H1 (cell line): ENCODE measurements at regions not wholly inside any gene's neighbourhood (a gene's known extent, or its start where the extent isn't known, plus 50 kb on each side); places are given as distances from the start of the nearest gene placed in this dataset.

Experiments used
- CTCF ChIA-PET: fragments of 300-600 bp; sonication (Branson Sonifier 250); formaldehyde crosslinking; loops from one replicate; lab custom pipeline; 2021; ENCODE audit not compliant: partially characterized antibody; lab: Charles Lee
- POLR2A ChIA-PET: fragments of 300-600 bp; sonication (Branson Sonifier 250); formaldehyde crosslinking; loops from one replicate; lab custom pipeline; 2021; ENCODE audit warnings: inconsistent platforms; ENCODE audit not compliant: partially characterized antibody; lab: Charles Lee
- DNase-seq, 2 experiments: peaks; one replicate each; pipeline versions ENCODE4 v3.0.0 to v3.0.0-alpha.2; 2010 to 2022; ENCODE audit warnings: low spot score in 2 of 2, low read depth in 1 of 2, mixed read lengths in 1 of 2
- FAIRE-seq: peaks from 2 replicates; lab custom pipeline; 2011; peaks lifted over from hg19 to GRCh38; lab: Jason Lieb, UNC
- H2AFZ ChIP-seq: 2 replicates; pipeline ENCODE4 v1.8.1; 2012; ENCODE audit warnings: low read length, inconsistent platforms
- H2AK5ac ChIP-seq: 2 replicates; pipeline ENCODE4 v1.6.1; 2013; ENCODE audit warnings: low read depth, low read length
- H2BK120ac ChIP-seq: replicated peaks from 2 replicates; pipeline ENCODE3; 2013; ENCODE audit warnings: low read depth, low read length, inconsistent platforms
- H2BK12ac ChIP-seq: 2 replicates; pipeline ENCODE4 v1.6.1; 2013; ENCODE audit warnings: low read depth, low read length
- H2BK15ac ChIP-seq: 2 replicates; pipeline ENCODE4 v1.6.1; 2013; ENCODE audit warnings: low read length
- H2BK20ac ChIP-seq: 2 replicates; pipeline ENCODE4 v1.6.1; 2013; ENCODE audit warnings: low read length
- H2BK5ac ChIP-seq: 2 replicates; pipeline ENCODE4 v1.6.1; 2013; ENCODE audit warnings: low read depth, low read length
- H3K14ac ChIP-seq: 2 replicates; pipeline ENCODE4 v1.6.1; 2013; ENCODE audit warnings: inconsistent platforms; ENCODE audit not compliant: insufficient read length
- H3K18ac ChIP-seq: 2 replicates; pipeline ENCODE4 v1.6.1; 2013; ENCODE audit warnings: low read length; ENCODE audit errors: extremely low read depth
- H3K23ac ChIP-seq: 2 replicates; pipeline ENCODE4 v1.6.1; 2013; ENCODE audit warnings: inconsistent platforms; ENCODE audit not compliant: insufficient read length
- H3K23me2 ChIP-seq: 2 replicates; pipeline ENCODE4 v1.6.1; 2013; ENCODE audit warnings: low read depth, low read length
- H3K27ac ChIP-seq: 2 replicates; pipeline ENCODE4 v1.6.1; 2011; ENCODE audit warnings: low read depth, low read length, inconsistent platforms
- H3K27me3 ChIP-seq, 4 experiments: replicated peaks in 1 of 4; 1 replicate in 1 of 4; 2 replicates in 3 of 4; pipeline versions ENCODE4 v1.6.1 to v1.8.1; 2011 to 2013; ENCODE audit warnings: low read length in 3 of 4, mild to moderate bottlenecking in 3 of 4, inconsistent platforms in 2 of 4, mixed read lengths in 2 of 4, moderate library complexity in 1 of 4; ENCODE audit not compliant: control insufficient read depth in 3 of 4, insufficient read depth in 3 of 4; ENCODE audit errors: extremely low read depth in 1 of 4
- H3K36me3 ChIP-seq, 4 experiments: 2 replicates each; pipeline versions ENCODE4 v1.6.1 to v1.8.1; 2011 to 2013; ENCODE audit warnings: mild to moderate bottlenecking in 4 of 4, low read length in 3 of 4, moderate library complexity in 2 of 4, control low read depth in 1 of 4, inconsistent platforms in 1 of 4; ENCODE audit not compliant: insufficient read depth in 4 of 4, control insufficient read depth in 2 of 4
- H3K4ac ChIP-seq: replicated peaks from 2 replicates; pipeline ENCODE3; 2013; ENCODE audit warnings: low read length, low read depth, mixed read lengths, inconsistent platforms; ENCODE audit not compliant: insufficient read length
- H3K4me1 ChIP-seq, 4 experiments: replicated peaks in 1 of 4; 1 replicate in 1 of 4; 2 replicates in 3 of 4; pipeline versions ENCODE4 v1.6.1 to v1.8.1; 2011 to 2013; ENCODE audit warnings: low read length in 3 of 4, inconsistent platforms in 2 of 4, mixed read lengths in 1 of 4; ENCODE audit not compliant: insufficient read depth in 4 of 4, control insufficient read depth in 3 of 4
- H3K4me2 ChIP-seq, 2 experiments: 2 replicates each; pipeline versions ENCODE4 v1.6.1 to v1.8.1; 2011 to 2013; ENCODE audit warnings: low read depth in 2 of 2, low read length in 2 of 2, control low read depth in 1 of 2, inconsistent platforms in 1 of 2, mild to moderate bottlenecking in 1 of 2; ENCODE audit not compliant: insufficient read depth in 1 of 2
- H3K4me3 ChIP-seq, 4 experiments: fragments of 200-600, 300-600 bp in 1 of 4; sonication (generic), shearing (Covaris generic), sonication (Bioruptor Twin) in 1 of 4; 2 replicates each; pipeline versions ENCODE4 v1.5.1 to v1.8.1; 2011 to 2016; ENCODE audit warnings: low read length in 4 of 4, low read depth in 3 of 4, control low read depth in 2 of 4, inconsistent platforms in 2 of 4, mild to moderate bottlenecking in 2 of 4, mixed read lengths in 1 of 4, moderate library complexity in 1 of 4; ENCODE audit not compliant: insufficient read depth in 2 of 4; ENCODE audit errors: extremely low read depth in 1 of 4
- H3K56ac ChIP-seq: replicated peaks from 2 replicates; pipeline ENCODE3; 2013; ENCODE audit warnings: low read depth, mild to moderate bottlenecking, mixed read lengths, low read length, inconsistent platforms; ENCODE audit not compliant: insufficient read length
- H3K79me1 ChIP-seq: 2 replicates; pipeline ENCODE4 v1.6.1; 2013; ENCODE audit warnings: low read depth, low read length, control low read depth
- H3K79me2 ChIP-seq, 2 experiments: 2 replicates each; pipeline versions ENCODE4 v1.6.1 to v1.8.1; 2012 to 2013; ENCODE audit warnings: low read length in 2 of 2, mild to moderate bottlenecking in 2 of 2, inconsistent platforms in 1 of 2; ENCODE audit not compliant: insufficient read depth in 2 of 2, control insufficient read depth in 1 of 2
- H3K9ac ChIP-seq, 4 experiments: replicated peaks in 1 of 4; 1 replicate in 1 of 4; 2 replicates in 3 of 4; pipeline versions ENCODE4 v1.6.1 to v1.8.1; 2011 to 2013; ENCODE audit warnings: low read depth in 3 of 4, low read length in 3 of 4, control low read depth in 2 of 4, mild to moderate bottlenecking in 2 of 4, moderate library complexity in 2 of 4, inconsistent platforms in 1 of 4; ENCODE audit errors: extremely low read depth in 1 of 4
- H3K9me3 ChIP-seq, 2 experiments: 2 replicates each; pipeline versions ENCODE4 v1.6.1 to v1.8.1; 2012 to 2013; ENCODE audit warnings: mild to moderate bottlenecking in 2 of 2, moderate library complexity in 2 of 2, control low read depth in 1 of 2, inconsistent platforms in 1 of 2, low read depth in 1 of 2, low read length in 1 of 2, mixed read lengths in 1 of 2; ENCODE audit not compliant: insufficient read depth in 2 of 2
- H4K20me1 ChIP-seq, 2 experiments: replicated peaks in 1 of 2; 2 replicates each; pipeline versions ENCODE3 to v1.8.1; 2011 to 2013; ENCODE audit warnings: inconsistent platforms in 2 of 2, low read length in 2 of 2, mild to moderate bottlenecking in 1 of 2; ENCODE audit not compliant: insufficient read depth in 2 of 2, control insufficient read depth in 1 of 2
- H4K5ac ChIP-seq: 2 replicates; pipeline ENCODE4 v1.6.1; 2013; ENCODE audit warnings: low read length, low read depth, mixed read lengths, inconsistent platforms; ENCODE audit not compliant: insufficient read length
- H4K8ac ChIP-seq: 2 replicates; pipeline ENCODE4 v1.8.0; 2013; ENCODE audit warnings: mild to moderate bottlenecking, moderate library complexity, low read length, inconsistent platforms; ENCODE audit not compliant: insufficient read depth; ENCODE audit errors: extremely low read depth
- H4K91ac ChIP-seq: replicated peaks from 2 replicates; pipeline ENCODE3; 2013; ENCODE audit warnings: low read length, mixed read lengths, inconsistent platforms; ENCODE audit not compliant: insufficient read length
- CEBPB ChIP-seq: IDR thresholded peaks from 2 replicates; pipeline ENCODE4 v1.6.1; 2012; ENCODE audit warnings: low read depth, low read length
- EGR1 ChIP-seq: IDR thresholded peaks from 2 replicates; pipeline ENCODE4 v1.6.1; 2011; ENCODE audit warnings: low read depth, low read length, borderline replicate concordance
- GABPA ChIP-seq: IDR thresholded peaks from 2 replicates; pipeline ENCODE4 v1.6.1; 2011; ENCODE audit warnings: mild to moderate bottlenecking, low read length, moderate library complexity, borderline replicate concordance; ENCODE audit not compliant: insufficient read depth
- GTF2F1 ChIP-seq: IDR thresholded peaks from 2 replicates; pipeline ENCODE4 v1.6.1; 2012; ENCODE audit warnings: low read depth, low read length, improper control_type of control experiment, borderline replicate concordance
- JUND ChIP-seq: IDR thresholded peaks from 2 replicates; pipeline ENCODE4 v1.6.1; 2011; ENCODE audit warnings: mild to moderate bottlenecking, improper control_type of control experiment, low read length
- NANOG ChIP-seq: IDR thresholded peaks from 2 replicates; pipeline ENCODE4 v1.6.1; 2011; ENCODE audit warnings: low read length, low read depth, mild to moderate bottlenecking, inconsistent platforms; ENCODE audit not compliant: insufficient read depth, poor library complexity, severe bottlenecking
- PHF8 ChIP-seq: fragments of 200-600 bp; sonication (generic); conservative IDR thresholded peaks from 2 replicates; pipeline ENCODE4 v1.7.1; 2012; ENCODE audit warnings: low read depth, mild to moderate bottlenecking, inconsistent platforms, low read length, moderate library complexity
- SIN3A ChIP-seq, 2 experiments: IDR thresholded peaks in 1 of 2; conservative IDR thresholded peaks in 1 of 2; 2 replicates each; pipeline ENCODE4 v1.6.1; 2011 to 2012; ENCODE audit warnings: low read length in 2 of 2, improper control_type of control experiment in 1 of 2, low read depth in 1 of 2, mild to moderate bottlenecking in 1 of 2
- SIX5 ChIP-seq: IDR thresholded peaks from 2 replicates; pipeline ENCODE4 v1.6.1; 2011; ENCODE audit warnings: mild to moderate bottlenecking, low read depth, low read length
- WGBS, 2 experiments: shearing (Covaris generic) in 1 of 2; methylation state at CpG; one replicate each; pipeline versions ENCODE4 v1.1.6 to v1.1.7; 2013 to 2015; ENCODE audit warnings: low lambda C conversion rate in 2 of 2, mixed read lengths in 2 of 2, inconsistent platforms in 1 of 2, low coverage in 1 of 2, missing lambda C conversion rate in 1 of 2; ENCODE audit not compliant: insufficient replicate concordance in 2 of 2, insufficient coverage in 1 of 2, insufficient read length in 1 of 2; ENCODE audit errors: extremely low coverage in 1 of 2, missing lambda C conversion rate in 1 of 2; 5-methylcytosine and 5-hydroxymethylcytosine counted together
- TF ChIP-seq, protein P1 (sequence below): IDR thresholded peaks from 2 replicates; pipeline ENCODE4 v1.6.1; 2011; ENCODE audit warnings: low read depth, mild to moderate bottlenecking, low read length; ENCODE audit not compliant: insufficient read depth
- TF ChIP-seq, protein P2 (sequence below): IDR thresholded peaks from 2 replicates; pipeline ENCODE4 v1.6.1; 2012; ENCODE audit warnings: inconsistent platforms

- H2AFZ ChIP-seq = no peak overlapping the region
- H4K20me1 ChIP-seq = no peaks in the 10 kb centered on the region
- no peaks in the 10 kb centered on the region; the same call in 1 of the 2 replicates for H3K23me2 ChIP-seq
- TF ChIP-seq GABPA (no peak), EGR1 (no peak), SIN3A (conservative IDR thresholded peaks at IDR 0.05 in 1 of 2, IDR thresholded peaks at IDR 0.05 in 1 of 2; ENCODE audit: low read depth in 1 of 2, low read length in 2 of 2) (no peak), JUND (no peak), SIX5 (no peak), GTF2F1 (no peak), NANOG (no peak), CEBPB (no peak), PHF8 (no peak)
- TF ChIP-seq, protein P1, sequence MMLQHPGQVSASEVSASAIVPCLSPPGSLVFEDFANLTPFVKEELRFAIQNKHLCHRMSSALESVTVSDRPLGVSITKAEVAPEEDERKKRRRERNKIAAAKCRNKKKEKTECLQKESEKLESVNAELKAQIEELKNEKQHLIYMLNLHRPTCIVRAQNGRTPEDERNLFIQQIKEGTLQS = no peak
- TF ChIP-seq, protein P2, sequence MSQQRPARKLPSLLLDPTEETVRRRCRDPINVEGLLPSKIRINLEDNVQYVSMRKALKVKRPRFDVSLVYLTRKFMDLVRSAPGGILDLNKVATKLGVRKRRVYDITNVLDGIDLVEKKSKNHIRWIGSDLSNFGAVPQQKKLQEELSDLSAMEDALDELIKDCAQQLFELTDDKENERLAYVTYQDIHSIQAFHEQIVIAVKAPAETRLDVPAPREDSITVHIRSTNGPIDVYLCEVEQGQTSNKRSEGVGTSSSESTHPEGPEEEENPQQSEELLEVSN = no peak
Measured at GRCh38 chr4:138740816-138741745, 274.5 kb upstream of the NOCT start.

More at GRCh38 chr4:138740816-138741745, 274.5 kb upstream of the NOCT start:
- Histone ChIP-seq H3K9me3 (peaks cover 3 to 8% of the 10 kb centered on the region in 2 experiments; a peak in 3 of 4 replicates), H4K5ac (no peak overlapping the region), H3K18ac (no peak overlapping the region), H2BK120ac (no peak overlapping the region), H3K27me3 (no peaks in the 10 kb centered on the region), H2BK5ac (no peak overlapping the region), H3K4me1 (no peaks in the 10 kb centered on the region), H3K14ac (no peak overlapping the region), H2AK5ac (no peak overlapping the region), H3K4me3 (no peak overlapping the region), H3K4me2 (no peak overlapping the region), H3K56ac (no peak overlapping the region), H2BK12ac (no peak overlapping the region), H3K23ac (no peak overlapping the region), H2BK15ac (no peak overlapping the region), H3K36me3 (no peaks in the 10 kb centered on the region; a peak in 1 of 8 replicates), H3K79me1 (no peaks in the 10 kb centered on the region), H2BK20ac (no peak overlapping the region), H3K79me2 (no peaks in the 10 kb centered on the region), H3K9ac (no peak overlapping the region), H4K8ac (no peak overlapping the region), H4K91ac (no peak overlapping the region), H3K4ac (no peak overlapping the region), H3K27ac (no peak overlapping the region)
- FAIRE-seq (no peak), DNase-seq (no peak)
- CTCF ChIA-PET = interaction anchor here (0.7 kb wide), 1 partner anchor 194 kb away, joined by 3 read pairs; no protein-coding TSS in a partner anchor
- WGBS, 2 experiments = 82% methylated on average over 4 of the region's 4 CpGs; no CpG with 5 or more reads in 1 of the 2 experiments
- POLR2A ChIA-PET = no interaction called here
